Sigmoid colon (tissue), 6 donors: ENCODE measurements at regions not wholly inside any gene's neighbourhood (a gene's known extent, or its start where the extent isn't known, plus 50 kb on each side); places are given as distances from the start of the nearest gene placed in this dataset.

Experiments
- DNase-seq: peaks from one replicate; pipeline ENCODE4 v3.0.0-alpha.2; 2019
- H3K27ac ChIP-seq, 4 donors: fragments of 200-600 bp; sonication (generic); one replicate each; pipeline ENCODE4 v1.5.1; 2016 to 2019; ENCODE audit warnings: mild to moderate bottlenecking in 1 of 4
- H3K27me3 ChIP-seq, 3 donors: fragments of 200-600 bp; sonication (generic); one replicate each; pipeline ENCODE4 v1.5.1; 2019; ENCODE audit warnings: mild to moderate bottlenecking in 1 of 3
- H3K36me3 ChIP-seq, 4 donors: fragments of 200-600 bp; sonication (generic); one replicate each; pipeline ENCODE4 v1.5.1; 2016 to 2019
- H3K4me1 ChIP-seq, 4 donors: fragments of 200-600 bp; sonication (generic); one replicate each; pipeline ENCODE4 v1.5.1; 2017 to 2019
- H3K4me3 ChIP-seq, 4 donors: fragments of 200-600 bp; sonication (generic); one replicate each; pipeline ENCODE4 v1.5.1; 2017 to 2019; ENCODE audit warnings: mild to moderate bottlenecking in 2 of 4, moderate library complexity in 1 of 4
- H3K9me3 ChIP-seq, 4 donors: fragments of 200-600 bp in 3 of 4; sonication (generic) in 3 of 4; one replicate each; pipeline versions ENCODE4 v1.5.1 to v1.6.1; 2013 to 2019
- EP300 ChIP-seq, 4 donors: sonication (generic); formaldehyde crosslinking; IDR thresholded peaks; one replicate each; pipeline ENCODE4 v1.6.1; 2017; ENCODE audit warnings: antibody characterized with exemption in 4 of 4
- POLR2A ChIP-seq, 2 donors: fragments of 450-650 bp; IDR thresholded peaks; one replicate each; pipeline ENCODE4 v1.6.1; 2016; ENCODE audit warnings: antibody characterized with exemption in 2 of 2, mild to moderate bottlenecking in 2 of 2, moderate library complexity in 2 of 2
- POLR2AphosphoS5 ChIP-seq, 4 donors: sonication (generic); formaldehyde crosslinking; IDR thresholded peaks; one replicate each; pipeline ENCODE4 v1.6.1; 2017; ENCODE audit warnings: antibody characterized with exemption in 4 of 4
- WGBS, 2 donors: extraction: QIAGEN DNeasy Blood & Tissue Kit; methylation state at CpG; one replicate each; pipeline ENCODE4 v1.1.7; 2013; 5-methylcytosine and 5-hydroxymethylcytosine counted together
- intact Hi-C: fragments of 100-400 bp; cut with DNase I; formaldehyde crosslinking; loops from one replicate; pipeline ENCODE4 v1.15.1; 2023
- TF ChIP-seq, protein P1 (sequence below), 4 experiments: fragments of 450-650 bp in 3 of 4; fragments of 200-600 bp in 1 of 4; IDR thresholded peaks; one replicate each; pipeline ENCODE4 v1.5.1; 2016 to 2019; ENCODE audit warnings: antibody characterized with exemption in 4 of 4, mild to moderate bottlenecking in 3 of 4, moderate library complexity in 2 of 4
- donor health status: healthy with polysubstance abuse.
- donor health status: healthy.

DNA sequence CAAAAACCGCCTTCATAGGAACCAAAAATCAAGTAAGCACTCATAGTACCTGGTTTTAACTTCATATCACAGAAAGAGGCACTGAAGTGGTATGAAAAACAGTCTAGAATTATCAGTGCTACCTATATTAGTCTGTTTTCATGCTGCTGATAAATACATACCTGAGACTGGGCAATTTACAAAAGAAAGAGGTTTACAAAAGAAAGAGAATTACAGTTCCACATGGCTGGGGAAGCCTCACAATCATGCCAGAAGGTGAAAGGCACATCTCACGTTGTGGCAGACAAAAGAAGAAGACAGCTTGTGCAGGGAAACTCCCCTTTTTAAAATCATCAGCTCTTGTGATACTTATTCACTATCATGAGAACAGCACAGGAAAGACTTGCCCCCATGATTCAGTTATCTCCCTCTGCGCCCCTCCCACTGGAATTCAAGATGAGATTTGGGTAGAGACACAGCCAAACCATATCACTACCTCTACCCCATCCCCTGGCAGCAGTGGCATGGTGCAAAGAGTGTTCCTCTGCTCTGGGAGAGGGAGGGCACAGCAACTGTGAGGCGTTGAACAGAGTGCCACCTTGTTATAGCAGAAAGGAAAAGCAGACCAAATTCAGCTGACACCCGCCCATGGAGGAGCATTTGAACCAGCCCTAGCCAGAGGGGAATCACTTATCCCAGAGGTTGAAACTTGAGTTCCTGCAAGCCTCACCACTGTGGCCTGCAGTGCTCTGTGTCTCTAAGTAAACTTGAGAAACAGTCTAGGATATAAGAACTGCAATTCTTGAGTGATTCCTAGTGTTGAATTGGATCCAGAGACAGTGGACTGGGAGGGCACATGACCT lies 61.9 kb upstream of the PTPRZ1 start:
- peaks cover 0 to 5% (median 0%) of the 10 kb centered on the region in 4 donors for H3K9me3 ChIP-seq
- WGBS, 2 donors: 64 to 66% methylated on average over 5 of the region's 5 CpGs
- no peak for DNase-seq
- intact Hi-C loops: no loop called here
- TF ChIP-seq, protein P1, sequence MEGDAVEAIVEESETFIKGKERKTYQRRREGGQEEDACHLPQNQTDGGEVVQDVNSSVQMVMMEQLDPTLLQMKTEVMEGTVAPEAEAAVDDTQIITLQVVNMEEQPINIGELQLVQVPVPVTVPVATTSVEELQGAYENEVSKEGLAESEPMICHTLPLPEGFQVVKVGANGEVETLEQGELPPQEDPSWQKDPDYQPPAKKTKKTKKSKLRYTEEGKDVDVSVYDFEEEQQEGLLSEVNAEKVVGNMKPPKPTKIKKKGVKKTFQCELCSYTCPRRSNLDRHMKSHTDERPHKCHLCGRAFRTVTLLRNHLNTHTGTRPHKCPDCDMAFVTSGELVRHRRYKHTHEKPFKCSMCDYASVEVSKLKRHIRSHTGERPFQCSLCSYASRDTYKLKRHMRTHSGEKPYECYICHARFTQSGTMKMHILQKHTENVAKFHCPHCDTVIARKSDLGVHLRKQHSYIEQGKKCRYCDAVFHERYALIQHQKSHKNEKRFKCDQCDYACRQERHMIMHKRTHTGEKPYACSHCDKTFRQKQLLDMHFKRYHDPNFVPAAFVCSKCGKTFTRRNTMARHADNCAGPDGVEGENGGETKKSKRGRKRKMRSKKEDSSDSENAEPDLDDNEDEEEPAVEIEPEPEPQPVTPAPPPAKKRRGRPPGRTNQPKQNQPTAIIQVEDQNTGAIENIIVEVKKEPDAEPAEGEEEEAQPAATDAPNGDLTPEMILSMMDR (IDR thresholded peaks at IDR 0.05): no peak
- TF ChIP-seq EP300 (IDR thresholded peaks at IDR 0.05) (no peak), POLR2A (IDR thresholded peaks at IDR 0.05) (no peak), POLR2AphosphoS5 (IDR thresholded peaks at IDR 0.05) (no peak)
- H3K27ac ChIP-seq: no peak overlapping the region
- no peaks in the 10 kb centered on the region for H3K36me3 ChIP-seq
- H3K4me1 ChIP-seq: no peaks in the 10 kb centered on the region
- H3K4me3 ChIP-seq: no peak overlapping the region
- H3K27me3 ChIP-seq: no peaks in the 10 kb centered on the region

DNA sequence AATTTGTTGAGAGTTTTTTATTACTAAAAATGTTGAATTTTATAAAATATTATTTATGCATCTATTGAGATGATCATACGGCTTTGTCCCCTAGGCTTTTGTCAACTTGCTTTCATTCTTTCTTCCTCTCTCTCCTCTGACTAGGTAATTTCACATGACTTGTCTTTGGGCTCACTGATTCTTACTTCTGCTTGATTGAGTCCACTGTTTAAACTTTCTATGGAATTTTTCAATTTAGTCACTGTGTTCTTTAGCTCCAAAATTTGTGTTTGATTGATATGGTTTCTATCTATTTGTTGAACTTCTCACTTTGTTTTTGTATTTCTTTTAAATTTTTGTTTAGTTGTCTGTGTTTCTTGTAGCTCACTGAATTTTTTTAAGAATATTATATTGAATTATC lies 65.9 kb upstream of the PTPRZ1 start:
- TF ChIP-seq POLR2AphosphoS5 (IDR thresholded peaks at IDR 0.05) (no peak), POLR2A (IDR thresholded peaks at IDR 0.05) (no peak), EP300 (IDR thresholded peaks at IDR 0.05) (no peak)
- TF ChIP-seq, protein P1 (IDR thresholded peaks at IDR 0.05): no peak
- H3K27ac ChIP-seq: no peak overlapping the region
- H3K27me3 ChIP-seq: no peaks in the 10 kb centered on the region
- H3K4me3 ChIP-seq: no peak overlapping the region
- intact Hi-C loops: no loop called here
- no peaks in the 10 kb centered on the region for H3K36me3 ChIP-seq
- H3K4me1 ChIP-seq: no peaks in the 10 kb centered on the region
- DNase-seq: no peak
- 96 to 97% methylated on average over 1 of the region's 1 CpG for WGBS, 2 donors
- H3K9me3 ChIP-seq: peaks cover 0 to 5% (median 0%) of the 10 kb centered on the region in 4 donors

DNA sequence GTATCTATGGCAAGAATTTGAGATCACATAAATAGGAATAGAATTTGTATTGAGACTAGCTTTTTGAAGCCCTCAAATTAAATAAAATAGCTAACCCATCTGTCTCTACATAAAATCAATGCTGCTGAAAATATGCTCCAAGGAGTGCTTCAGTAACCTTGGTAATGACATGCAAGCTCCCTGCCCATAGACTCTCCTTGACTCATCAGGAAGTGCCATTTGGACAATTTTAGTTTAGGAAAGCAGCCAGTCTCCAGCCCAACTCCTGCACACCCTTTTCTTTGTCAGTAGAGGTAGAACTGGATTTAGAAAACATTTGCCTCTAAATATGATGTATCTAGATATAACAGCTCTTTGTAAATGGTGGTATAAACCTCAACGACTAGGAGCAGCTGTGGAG lies 69.9 kb upstream of the PTPRZ1 start:
- H3K4me1 ChIP-seq: no peaks in the 10 kb centered on the region
- peaks cover 0 to 5% (median 0%) of the 10 kb centered on the region in 4 donors for H3K9me3 ChIP-seq
- intact Hi-C loops: no loop called here
- H3K27ac ChIP-seq: no peak overlapping the region
- TF ChIP-seq, protein P1 (IDR thresholded peaks at IDR 0.05): no peak
- no peak for TF ChIP-seq POLR2AphosphoS5 (IDR thresholded peaks at IDR 0.05)
- TF ChIP-seq EP300 (IDR thresholded peaks at IDR 0.05): no peak
- no peak for TF ChIP-seq POLR2A (IDR thresholded peaks at IDR 0.05)
- WGBS, 2 donors: 65 to 76% methylated on average over 1 of the region's 1 CpG
- H3K4me3 ChIP-seq: no peak overlapping the region
- no peaks in the 10 kb centered on the region for H3K36me3 ChIP-seq
- no peak for DNase-seq
- H3K27me3 ChIP-seq: no peaks in the 10 kb centered on the region

DNA sequence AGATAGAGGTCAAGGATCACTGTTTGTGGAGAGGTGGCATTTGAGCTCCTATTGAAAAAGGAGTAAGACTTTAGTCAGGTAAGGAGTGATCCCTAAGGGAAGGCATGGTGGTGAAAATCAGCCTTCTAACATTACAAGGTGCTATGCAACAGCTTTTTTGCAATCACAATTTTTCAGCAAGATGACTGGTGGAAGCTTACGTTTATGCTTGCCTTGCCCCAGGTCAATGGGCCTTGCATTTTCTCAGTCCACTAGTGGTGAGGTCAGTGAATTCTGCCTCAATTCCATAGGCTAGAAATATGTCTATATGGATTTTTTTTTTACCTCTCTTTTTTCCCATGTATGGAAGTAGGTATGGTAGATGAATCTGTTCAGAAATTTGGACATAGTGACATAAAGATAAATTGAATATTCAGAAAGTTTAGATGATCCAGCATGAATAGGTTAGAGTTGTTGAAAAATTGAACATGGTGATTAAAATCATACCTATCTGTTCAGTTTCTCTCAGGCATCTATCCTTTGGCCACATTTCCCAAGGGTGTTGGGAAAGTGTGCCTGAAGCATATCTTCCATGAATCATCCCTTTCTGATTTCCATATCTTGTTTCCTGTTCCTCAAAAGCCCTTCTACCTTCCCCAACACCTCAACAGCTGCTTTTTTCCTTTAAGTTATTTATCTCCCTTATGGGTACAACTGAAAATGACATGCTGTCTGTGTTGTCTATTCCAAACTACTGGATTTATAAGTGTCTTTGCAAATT lies 71.9 kb upstream of the PTPRZ1 start:
- intact Hi-C loops: no loop called here
- no peaks in the 10 kb centered on the region for H3K27me3 ChIP-seq
- no peak for DNase-seq
- no peaks in the 10 kb centered on the region for H3K4me1 ChIP-seq
- no peak overlapping the region for H3K4me3 ChIP-seq
- 92 to 94% methylated on average over 1 of the region's 1 CpG for WGBS, 2 donors
- TF ChIP-seq, protein P1 (IDR thresholded peaks at IDR 0.05): no peak
- no peak for TF ChIP-seq POLR2AphosphoS5 (IDR thresholded peaks at IDR 0.05)
- H3K36me3 ChIP-seq: no peaks in the 10 kb centered on the region
- no peaks in the 10 kb centered on the region for H3K9me3 ChIP-seq
- no peak overlapping the region for H3K27ac ChIP-seq
